Stimulated activated naive CD8-positive, alpha-beta T cell treated with anti-CD3 and anti-CD28 coated beads, Interleukin-15, amount 100 ng/mL, for 72 hours (primary cell): ENCODE measurements at regions not wholly inside any gene's neighbourhood (a gene's known extent, or its start where the extent isn't known, plus 50 kb on each side); places are given as distances from the start of the nearest gene placed in this dataset.

Experiments used
- ATAC-seq: fragments of 150-1000 bp; cut with Tn5 transposase; 2 replicates; pipeline ENCODE4 v1.10.0; 2021; ENCODE audit warnings: mild to moderate bottlenecking, moderate library complexity
- DNase-seq, 2 donors: peaks; one replicate each; pipeline ENCODE4 v3.0.0; 2021 to 2022
- H3K27ac Mint-ChIP-seq, 2 donors: one replicate each; pipeline ENCODE4 v1.8.0; 2022; ENCODE audit warnings: mild to moderate bottlenecking in 2 of 2, mixed read lengths in 2 of 2, moderate library complexity in 2 of 2
- H3K27me3 Mint-ChIP-seq: one replicate; pipeline ENCODE4 v1.8.0; 2022; ENCODE audit warnings: mixed read lengths
- H3K4me1 Mint-ChIP-seq: one replicate; pipeline ENCODE4 v1.8.0; 2022; ENCODE audit warnings: mild to moderate bottlenecking, mixed read lengths
- H3K4me3 Mint-ChIP-seq, 2 donors: one replicate each; pipeline ENCODE4 v1.8.0; 2022; ENCODE audit warnings: mild to moderate bottlenecking in 2 of 2, mixed read lengths in 2 of 2, moderate library complexity in 1 of 2
- H3K9me3 Mint-ChIP-seq, 2 donors: one replicate each; pipeline ENCODE4 v1.8.0; 2022; ENCODE audit warnings: mixed read lengths in 2 of 2

DNA sequence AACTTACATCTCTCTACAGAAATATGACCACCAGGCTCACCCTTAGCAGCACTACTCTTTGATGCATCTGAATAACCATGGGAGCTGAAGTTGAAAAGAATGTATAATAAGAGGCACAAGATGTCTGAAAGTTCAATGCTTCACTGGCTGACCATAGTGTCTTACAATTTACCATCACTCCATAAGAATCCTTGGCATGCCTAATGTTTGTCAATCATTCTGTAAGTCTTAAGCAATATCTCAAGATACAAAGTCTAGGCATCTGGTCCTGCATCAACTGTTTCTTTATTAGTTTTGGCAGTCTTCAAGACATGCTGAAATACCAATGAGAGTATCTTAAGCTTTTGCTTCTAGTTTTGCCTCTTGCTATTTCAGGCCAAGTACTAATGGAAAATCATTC, 755.5 kb downstream of the STIM2 start:
- H3K27ac Mint-ChIP-seq, result no peak overlapping the region
- no peak overlapping the region for H3K4me3 Mint-ChIP-seq
- H3K9me3 Mint-ChIP-seq, result peaks cover 5 to 11% of the 10 kb centered on the region in 2 donors
- H3K4me1 Mint-ChIP-seq, result no peaks in the 10 kb centered on the region
- no peak for DNase-seq
- no peak for ATAC-seq
- no peaks in the 10 kb centered on the region for H3K27me3 Mint-ChIP-seq

DNA sequence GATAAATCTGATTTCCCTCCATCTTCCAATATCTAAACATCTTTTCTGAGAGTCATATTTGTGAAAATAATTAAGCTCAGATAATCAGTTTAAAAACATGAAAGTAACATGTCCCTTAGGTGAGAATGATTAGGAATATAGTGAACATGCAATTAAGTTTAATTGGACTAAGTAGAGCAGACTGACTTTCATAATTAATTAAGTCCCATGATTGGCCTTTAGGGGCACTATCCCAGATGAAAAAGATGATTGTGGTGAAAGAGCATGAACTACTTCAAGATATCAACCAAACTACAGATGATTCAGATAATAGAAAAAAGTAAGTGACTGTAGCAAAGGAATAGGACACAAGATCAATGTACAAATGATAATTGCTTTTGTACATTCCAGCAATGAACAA, 758.8 kb downstream of the STIM2 start:
- Mint-ChIP-seq H3K4me1 (no peaks in the 10 kb centered on the region), H3K27me3 (no peaks in the 10 kb centered on the region), H3K4me3 (no peak overlapping the region), H3K27ac (no peak overlapping the region), H3K9me3 (peaks cover 0 to 16% of the 10 kb centered on the region in 2 donors)
- ATAC-seq, result no peak
- DNase-seq, result no peak

DNA sequence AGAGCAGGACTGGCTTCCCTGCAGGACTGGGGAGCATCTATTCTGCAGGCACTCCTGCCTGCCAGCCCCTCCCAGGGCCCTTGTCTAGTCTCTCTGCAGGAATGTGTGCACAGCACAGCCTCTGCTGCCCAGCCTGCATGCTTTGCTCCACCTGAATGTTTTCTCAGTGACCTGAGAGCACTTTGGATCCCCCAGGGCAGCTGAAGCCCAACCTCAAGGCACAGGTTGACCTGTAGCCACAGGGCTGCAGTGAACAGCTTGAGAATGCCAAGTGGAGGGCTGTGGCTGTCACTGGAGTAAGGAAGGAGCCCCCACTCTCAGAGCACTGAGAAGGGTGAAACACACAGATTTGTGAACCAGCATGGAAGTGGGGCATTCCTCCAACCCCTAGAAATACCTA, 760.2 kb downstream of the STIM2 start:
- Mint-ChIP-seq H3K27me3 (no peaks in the 10 kb centered on the region), H3K4me1 (no peaks in the 10 kb centered on the region), H3K4me3 (no peak overlapping the region), H3K27ac (no peak overlapping the region), H3K9me3 (peaks cover 0 to 16% of the 10 kb centered on the region in 2 donors)
- DNase-seq (no peak), ATAC-seq (no peak)

DNA sequence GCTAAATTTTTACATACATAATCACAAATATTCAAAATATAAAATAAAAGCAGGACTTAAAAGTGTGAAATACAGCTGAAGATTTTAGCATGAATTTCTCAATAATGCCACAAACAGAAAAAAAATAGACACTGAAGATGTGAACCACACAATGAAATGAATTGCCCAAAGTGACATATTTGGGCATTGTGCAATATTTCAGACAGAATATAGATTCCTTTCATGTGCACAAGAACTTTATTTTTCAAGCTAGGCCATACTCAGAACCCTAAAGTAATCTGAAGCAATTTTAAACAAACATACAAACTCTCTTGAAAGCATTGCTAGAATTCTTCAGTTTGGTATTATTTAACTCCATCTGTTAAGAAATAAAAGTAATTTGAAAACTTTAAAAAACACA, 764.1 kb downstream of the STIM2 start:
- DNase-seq, result no peak
- H3K4me3 Mint-ChIP-seq, result no peak overlapping the region
- H3K4me1 Mint-ChIP-seq, result no peaks in the 10 kb centered on the region
- H3K9me3 Mint-ChIP-seq, result peaks cover 0 to 16% of the 10 kb centered on the region in 2 donors
- no peak for ATAC-seq
- no peaks in the 10 kb centered on the region for H3K27me3 Mint-ChIP-seq
- H3K27ac Mint-ChIP-seq, result no peak overlapping the region

DNA sequence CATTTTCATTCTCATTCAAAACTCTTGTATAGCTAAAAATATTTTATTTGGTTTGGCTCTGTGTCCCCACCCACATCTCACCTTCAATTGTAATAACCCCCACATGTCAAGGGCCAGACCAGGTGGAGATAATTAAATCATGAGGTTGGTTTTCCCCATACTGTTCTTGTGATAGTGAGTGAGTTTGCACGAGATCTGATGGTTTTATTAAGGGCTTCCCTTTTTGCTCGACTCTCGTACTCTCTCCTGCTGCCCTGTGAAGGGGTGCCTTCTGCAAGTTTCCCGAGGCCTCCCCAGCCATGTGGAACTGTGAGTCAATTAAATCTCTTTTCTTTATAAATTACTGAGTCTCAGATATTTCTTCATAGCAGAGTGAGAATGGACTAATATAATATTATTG, 768.0 kb downstream of the STIM2 start:
- Mint-ChIP-seq H3K27me3 (no peaks in the 10 kb centered on the region), H3K4me1 (no peaks in the 10 kb centered on the region), H3K27ac (no peak overlapping the region), H3K9me3 (peaks cover 0 to 4% of the 10 kb centered on the region in 2 donors), H3K4me3 (no peak overlapping the region)
- no peak for ATAC-seq
- no peak for DNase-seq

DNA sequence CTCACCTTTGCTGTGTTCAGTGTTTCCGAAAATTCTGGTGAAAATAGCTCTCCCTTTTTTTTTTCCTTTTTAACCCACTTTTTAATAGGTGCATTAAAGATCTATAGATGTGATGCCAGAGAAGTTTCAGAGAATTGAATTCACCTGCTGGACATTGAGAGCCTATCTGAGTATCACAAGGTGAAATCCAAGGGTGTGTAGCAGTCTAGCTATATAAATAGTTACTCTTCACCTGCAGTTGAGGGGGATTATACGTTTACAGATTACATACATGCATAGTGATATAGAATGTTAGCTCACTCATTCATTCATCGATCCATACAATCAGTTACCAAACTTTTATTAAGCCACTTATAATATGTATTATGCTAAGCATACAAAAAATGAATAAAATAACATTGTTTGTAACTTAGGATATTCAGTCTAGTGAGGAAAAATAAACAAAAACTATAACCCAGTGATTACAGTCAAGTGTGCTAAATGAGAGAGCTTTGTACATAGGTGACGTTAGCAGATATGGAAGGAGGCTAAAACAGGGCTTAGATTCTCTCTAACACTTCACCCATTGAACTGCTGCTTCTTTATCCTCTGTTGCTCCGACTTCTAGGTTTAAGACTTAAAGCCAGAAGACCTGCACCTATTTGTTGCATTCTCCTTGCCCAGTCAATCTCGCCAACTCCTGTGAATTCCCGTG, 769.0 kb downstream of the STIM2 start:
- Mint-ChIP-seq H3K9me3 (peaks cover 0 to 4% of the 10 kb centered on the region in 2 donors), H3K4me3 (no peak overlapping the region), H3K4me1 (no peaks in the 10 kb centered on the region), H3K27ac (no peak overlapping the region), H3K27me3 (no peaks in the 10 kb centered on the region)
- DNase-seq (no peak), ATAC-seq (no peak)

DNA sequence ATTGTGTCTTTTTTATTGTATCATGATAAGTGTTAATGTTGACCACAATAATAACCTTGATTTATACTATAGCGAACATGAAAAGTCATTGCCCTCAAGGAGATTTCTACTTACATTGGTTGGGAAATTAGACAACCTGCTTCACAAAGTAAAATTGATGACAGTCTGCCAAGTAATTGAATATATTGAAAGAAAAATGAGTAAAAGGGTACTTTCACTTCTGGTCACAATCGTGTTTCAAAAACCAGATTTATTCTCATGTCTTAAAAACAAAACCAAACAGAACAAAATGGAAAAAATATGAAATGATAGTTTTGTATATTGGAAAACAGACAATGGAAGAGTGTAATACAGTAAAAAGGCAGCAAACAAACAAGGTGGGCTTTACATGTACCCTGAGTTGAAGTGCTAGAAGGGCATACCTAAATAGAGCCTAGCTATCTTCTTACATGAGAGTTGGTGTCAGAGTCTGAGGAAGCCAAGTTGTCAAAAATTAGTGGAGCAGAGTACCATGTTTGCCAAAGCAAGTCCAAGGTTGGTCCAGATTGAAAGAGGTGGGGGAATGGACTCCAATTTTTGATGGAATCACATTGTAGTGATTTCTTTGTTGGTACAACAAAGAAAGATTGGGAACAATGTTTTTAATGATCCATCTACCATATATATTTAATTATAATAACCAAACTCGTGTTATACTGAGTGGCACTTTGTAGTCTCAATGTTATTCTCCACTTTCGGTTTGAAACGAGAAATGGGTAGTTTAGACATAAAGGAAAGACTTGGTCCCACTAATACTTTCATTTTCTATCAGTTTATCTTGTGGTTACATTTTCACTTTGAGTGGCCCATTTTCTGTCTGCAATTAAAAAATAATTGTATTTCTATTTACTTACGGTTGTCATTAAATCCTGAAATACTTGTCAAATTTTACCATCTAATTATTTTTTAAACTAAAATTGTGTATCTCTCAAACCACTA, 775.6 kb downstream of the STIM2 start:
- ATAC-seq (no peak), DNase-seq (no peak)
- H3K4me3 Mint-ChIP-seq, result no peak overlapping the region

DNA sequence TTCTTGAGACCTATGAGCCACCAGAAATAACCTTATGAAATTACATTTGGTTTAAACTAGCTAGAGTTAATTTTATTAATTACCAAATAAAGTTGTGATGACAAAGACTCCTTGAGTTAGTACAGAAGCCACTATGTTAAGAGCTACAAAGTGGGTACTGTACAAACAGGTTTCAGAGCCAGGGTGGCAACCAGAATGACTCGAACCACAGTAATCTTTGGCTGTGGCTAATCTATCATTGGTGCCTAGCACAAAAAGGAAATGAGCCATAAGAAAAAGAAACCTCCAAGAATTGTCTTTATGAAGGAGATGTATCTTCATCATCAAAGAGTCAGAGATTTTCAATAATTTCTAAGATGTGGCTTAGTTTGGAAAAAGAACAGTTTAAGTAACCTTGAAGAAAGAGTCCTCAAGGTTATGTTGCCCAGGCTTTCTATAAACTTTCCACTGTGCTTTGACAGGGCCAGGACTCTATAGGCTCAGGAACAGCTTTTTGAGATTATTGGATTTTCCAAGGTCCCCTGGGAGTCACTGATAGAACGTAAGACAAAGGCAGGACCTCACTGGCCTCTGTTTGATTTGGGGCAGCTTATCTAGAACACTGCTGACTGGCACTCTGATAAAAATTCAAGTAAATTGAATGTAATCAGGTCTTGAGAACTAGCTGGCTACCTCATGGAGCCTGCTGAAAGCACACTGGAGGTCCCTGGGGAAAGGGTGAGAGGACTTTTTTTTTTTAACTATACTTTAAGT, 777.7 kb downstream of the STIM2 start:
- H3K4me3 Mint-ChIP-seq, result no peak overlapping the region
- ATAC-seq, result no peak
- no peak for DNase-seq
- peaks cover 5 to 15% of the 10 kb centered on the region in 2 donors for H3K9me3 Mint-ChIP-seq
- H3K27me3 Mint-ChIP-seq, result no peaks in the 10 kb centered on the region
- H3K4me1 Mint-ChIP-seq, result no peaks in the 10 kb centered on the region
- H3K27ac Mint-ChIP-seq, result no peak overlapping the region

More for the DNA sequence above, 775.6 kb downstream of the STIM2 start:
- Mint-ChIP-seq H3K27ac (peak overlapping the region in 1 of 2 donors; percentile 46), H3K9me3 (peaks cover 5 to 8% of the 10 kb centered on the region in 2 donors), H3K27me3 (no peaks in the 10 kb centered on the region), H3K4me1 (no peaks in the 10 kb centered on the region)

DNA sequence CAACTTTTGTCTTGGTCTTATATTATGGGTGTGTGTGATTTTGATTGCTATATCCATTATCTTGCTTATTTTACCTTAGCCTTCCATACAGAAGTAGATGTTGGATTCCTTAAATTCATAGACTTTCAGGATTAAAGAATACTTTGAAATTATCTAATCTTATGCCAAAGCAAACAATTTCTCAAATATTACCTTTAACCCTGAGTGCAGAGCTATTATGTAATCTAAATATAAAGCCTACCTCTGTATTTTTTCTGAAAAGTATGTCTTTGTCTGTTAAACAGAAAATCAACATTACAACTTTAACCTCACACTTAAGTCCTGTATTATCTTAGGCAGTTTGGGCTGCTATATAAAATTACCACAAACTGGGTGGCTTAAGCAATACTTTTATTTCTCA, 782.5 kb downstream of the STIM2 start:
- peaks cover 0 to 8% of the 10 kb centered on the region in 2 donors for H3K9me3 Mint-ChIP-seq
- H3K4me1 Mint-ChIP-seq, result no peaks in the 10 kb centered on the region
- no peak overlapping the region for H3K27ac Mint-ChIP-seq
- no peak for DNase-seq
- H3K27me3 Mint-ChIP-seq, result no peaks in the 10 kb centered on the region
- no peak for ATAC-seq
- no peak overlapping the region for H3K4me3 Mint-ChIP-seq

DNA sequence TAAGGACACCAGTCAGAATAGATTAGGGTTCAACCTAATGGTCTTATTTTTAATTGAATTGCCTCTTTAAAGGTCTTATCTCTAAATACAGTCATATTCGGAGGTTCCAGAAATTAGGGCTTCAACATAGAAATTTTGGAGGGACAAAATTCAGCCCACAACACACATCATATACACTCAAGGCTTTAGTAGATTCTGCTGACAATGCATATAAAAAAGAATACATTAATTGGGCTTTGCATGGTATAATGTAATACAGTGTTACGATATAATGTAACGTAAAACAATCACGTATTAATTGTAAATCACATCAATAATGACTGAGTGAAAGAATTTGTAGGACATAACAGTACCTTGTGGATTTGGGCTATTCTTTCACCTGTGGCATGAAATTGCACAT, 787.8 kb downstream of the STIM2 start:
- Mint-ChIP-seq H3K9me3 (peaks cover 0 to 4% of the 10 kb centered on the region in 2 donors), H3K4me1 (no peaks in the 10 kb centered on the region), H3K27me3 (no peaks in the 10 kb centered on the region), H3K4me3 (no peak overlapping the region), H3K27ac (no peak overlapping the region)
- DNase-seq, result no peak
- ATAC-seq, result no peak

DNA sequence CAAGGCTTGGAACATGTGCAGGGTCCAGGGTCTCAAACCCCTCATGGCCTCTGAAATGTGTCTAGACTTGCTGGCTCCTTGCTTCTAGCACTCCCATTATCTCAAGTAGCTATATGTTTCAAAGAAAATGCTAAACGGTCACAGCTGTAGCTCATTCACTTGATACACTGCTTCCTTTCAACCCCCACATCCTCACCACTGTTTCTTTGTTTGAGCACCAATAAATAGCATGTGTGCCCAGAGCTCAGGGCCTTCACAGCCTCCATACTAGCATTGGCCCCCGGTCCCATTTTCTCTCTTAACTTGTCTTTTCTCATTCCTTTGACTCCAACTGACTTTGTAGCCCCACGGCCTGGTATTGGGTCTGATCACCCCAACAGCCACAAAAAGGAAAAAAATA, 801.8 kb downstream of the STIM2 start:
- Mint-ChIP-seq H3K9me3 (peaks cover 0 to 5% of the 10 kb centered on the region in 2 donors), H3K4me3 (no peak overlapping the region), H3K4me1 (no peaks in the 10 kb centered on the region), H3K27ac (no peak overlapping the region), H3K27me3 (no peaks in the 10 kb centered on the region)
- ATAC-seq, result no peak
- no peak for DNase-seq

DNA sequence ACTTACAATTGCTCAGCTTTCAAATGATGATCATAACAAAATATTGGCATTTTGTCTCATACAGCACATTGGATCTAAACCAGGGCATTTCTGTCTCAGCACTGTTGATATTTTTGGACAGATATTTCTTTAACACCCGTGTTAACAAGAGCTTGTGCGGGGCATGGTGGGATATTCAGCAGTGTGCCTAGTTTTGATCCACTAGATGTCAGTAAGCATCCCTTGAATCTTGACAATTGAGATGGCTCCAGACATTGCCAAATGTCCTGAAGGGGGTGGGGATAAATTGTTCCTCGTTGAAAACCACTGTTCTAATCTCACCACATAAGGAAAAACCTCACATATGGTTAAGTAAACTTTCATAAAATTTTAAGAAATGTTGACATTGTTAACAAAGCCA, 806.3 kb downstream of the STIM2 start:
- DNase-seq (no peak), ATAC-seq (no peak)
- no peaks in the 10 kb centered on the region for H3K4me1 Mint-ChIP-seq
- H3K4me3 Mint-ChIP-seq, result no peak overlapping the region
- H3K27me3 Mint-ChIP-seq, result no peaks in the 10 kb centered on the region
- H3K9me3 Mint-ChIP-seq, result peaks cover 0 to 10% of the 10 kb centered on the region in 2 donors
- no peak overlapping the region for H3K27ac Mint-ChIP-seq

DNA sequence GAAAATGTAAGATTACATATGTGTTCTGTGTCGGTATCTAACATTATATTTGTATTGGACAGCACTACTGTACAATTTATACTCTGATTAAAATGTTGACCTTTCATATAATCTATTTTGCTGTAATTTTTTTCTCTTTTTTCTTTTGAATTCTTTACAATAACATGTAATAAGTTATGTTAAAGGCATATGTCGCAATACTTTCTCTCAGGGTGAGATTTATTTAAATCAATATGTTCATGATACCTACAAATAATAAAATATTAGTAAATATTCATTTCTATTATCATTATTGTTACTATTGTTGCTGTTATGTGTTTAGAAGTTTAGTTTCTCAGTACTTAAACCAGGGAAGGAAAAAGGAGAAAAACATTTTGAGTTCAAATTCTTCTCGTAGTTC, 807.4 kb downstream of the STIM2 start:
- H3K4me1 Mint-ChIP-seq, result no peaks in the 10 kb centered on the region
- no peak overlapping the region for H3K4me3 Mint-ChIP-seq

DNA sequence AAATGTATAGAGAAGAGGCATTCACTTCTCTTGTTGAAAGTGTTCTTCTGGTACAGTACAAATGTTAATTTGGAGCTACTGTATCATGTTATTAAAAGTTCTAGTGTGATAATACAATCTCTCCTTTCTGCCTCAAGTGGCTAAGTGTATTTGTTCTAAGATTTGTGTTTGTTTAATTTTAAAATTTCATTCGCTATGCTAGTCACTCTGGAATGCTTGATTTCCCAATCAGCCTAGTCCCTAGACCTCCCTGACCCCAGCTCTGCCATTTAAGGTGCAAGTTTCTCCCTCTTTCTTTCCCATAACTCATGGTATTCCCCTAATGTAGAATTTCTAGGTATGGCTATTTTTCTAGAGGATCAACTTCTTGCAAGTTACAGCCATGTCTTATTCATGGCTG, 817.4 kb downstream of the STIM2 start:
- no peaks in the 10 kb centered on the region for H3K4me1 Mint-ChIP-seq
- no peak overlapping the region for H3K4me3 Mint-ChIP-seq
- DNase-seq (no peak), ATAC-seq (no peak)
- H3K27ac Mint-ChIP-seq, result no peak overlapping the region
- no peaks in the 10 kb centered on the region for H3K9me3 Mint-ChIP-seq
- no peaks in the 10 kb centered on the region for H3K27me3 Mint-ChIP-seq

More for the DNA sequence above, 807.4 kb downstream of the STIM2 start:
- H3K27ac Mint-ChIP-seq, result no peak overlapping the region
- H3K9me3 Mint-ChIP-seq, result peaks cover 0 to 10% of the 10 kb centered on the region in 2 donors
- DNase-seq (no peak), ATAC-seq (no peak)
- H3K27me3 Mint-ChIP-seq, result no peaks in the 10 kb centered on the region

DNA sequence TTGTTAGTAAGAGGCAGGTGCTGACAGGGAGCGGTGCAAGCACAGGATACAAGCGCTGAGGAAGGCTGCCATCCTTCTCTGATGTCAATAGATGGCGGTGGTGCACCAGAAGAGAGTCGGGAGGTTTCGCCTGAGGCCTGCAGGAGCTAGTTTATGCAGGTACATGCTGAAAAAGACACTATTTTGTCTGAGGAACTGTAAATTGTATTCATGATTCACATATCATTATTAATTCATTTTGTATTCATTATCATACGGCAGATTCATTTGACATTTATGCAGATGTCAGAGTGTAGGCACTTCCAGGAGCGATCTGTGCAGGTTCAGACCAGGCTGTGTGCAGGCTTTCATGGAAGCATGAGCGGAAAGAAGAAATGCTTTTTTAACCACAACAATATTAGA, 824.0 kb downstream of the STIM2 start:
- no peaks in the 10 kb centered on the region for H3K4me1 Mint-ChIP-seq
- peak; percentile 59 for ATAC-seq

More for the DNA sequence above, 824.0 kb downstream of the STIM2 start:
- Mint-ChIP-seq H3K27me3 (no peaks in the 10 kb centered on the region), H3K27ac (no peak overlapping the region), H3K4me3 (no peak overlapping the region), H3K9me3 (no peaks in the 10 kb centered on the region)
- DNase-seq, result peak; percentile 16 to 18
